Ovary (tissue), 3 donors: ENCODE measurements at regions not wholly inside any gene's neighbourhood (a gene's known extent, or its start where the extent isn't known, plus 50 kb on each side); places are given as distances from the start of the nearest gene placed in this dataset.

Experiments used
- POLR2A ChIP-seq: fragments of 450-650 bp; IDR thresholded peaks from one replicate; pipeline ENCODE4 v1.6.1; 2017; ENCODE audit warnings: antibody characterized with exemption, mild to moderate bottlenecking, moderate library complexity
- TF ChIP-seq, protein P1 (sequence below), 3 donors: fragments of 450-650 bp in 2 of 3; fragments of 200-600 bp in 1 of 3; IDR thresholded peaks; one replicate each; pipeline versions ENCODE4 v1.5.1 to v1.8.0; 2016 to 2022; ENCODE audit warnings: antibody characterized with exemption in 3 of 3, mild to moderate bottlenecking in 1 of 3
- donor health status: DM: no; HTN: no; CAD: no.

DNA sequence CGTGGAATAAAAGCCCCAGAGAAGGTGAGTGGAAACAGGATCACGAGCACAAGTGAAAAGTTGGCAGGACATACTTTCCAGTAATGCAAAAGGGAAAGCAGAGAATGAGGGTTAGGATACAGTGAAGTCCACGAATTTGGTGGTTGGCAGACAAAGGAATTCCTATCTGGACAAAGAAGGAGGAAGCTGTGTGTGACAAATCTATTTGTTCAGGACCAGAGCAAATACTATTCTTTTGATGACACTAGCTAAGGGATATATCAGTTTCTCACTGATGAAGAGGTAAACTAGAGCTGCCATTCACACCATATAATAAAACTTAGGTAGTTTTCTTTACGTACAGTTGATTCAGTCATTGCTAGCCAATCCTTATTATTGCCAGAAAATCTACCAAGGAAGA is 156.8 kb upstream of the GRIK2 start:
- no peak for TF ChIP-seq POLR2A
- TF ChIP-seq, protein P1, sequence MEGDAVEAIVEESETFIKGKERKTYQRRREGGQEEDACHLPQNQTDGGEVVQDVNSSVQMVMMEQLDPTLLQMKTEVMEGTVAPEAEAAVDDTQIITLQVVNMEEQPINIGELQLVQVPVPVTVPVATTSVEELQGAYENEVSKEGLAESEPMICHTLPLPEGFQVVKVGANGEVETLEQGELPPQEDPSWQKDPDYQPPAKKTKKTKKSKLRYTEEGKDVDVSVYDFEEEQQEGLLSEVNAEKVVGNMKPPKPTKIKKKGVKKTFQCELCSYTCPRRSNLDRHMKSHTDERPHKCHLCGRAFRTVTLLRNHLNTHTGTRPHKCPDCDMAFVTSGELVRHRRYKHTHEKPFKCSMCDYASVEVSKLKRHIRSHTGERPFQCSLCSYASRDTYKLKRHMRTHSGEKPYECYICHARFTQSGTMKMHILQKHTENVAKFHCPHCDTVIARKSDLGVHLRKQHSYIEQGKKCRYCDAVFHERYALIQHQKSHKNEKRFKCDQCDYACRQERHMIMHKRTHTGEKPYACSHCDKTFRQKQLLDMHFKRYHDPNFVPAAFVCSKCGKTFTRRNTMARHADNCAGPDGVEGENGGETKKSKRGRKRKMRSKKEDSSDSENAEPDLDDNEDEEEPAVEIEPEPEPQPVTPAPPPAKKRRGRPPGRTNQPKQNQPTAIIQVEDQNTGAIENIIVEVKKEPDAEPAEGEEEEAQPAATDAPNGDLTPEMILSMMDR (IDR thresholded peaks at IDR 0.05) = no peak
